DOHH2 (cell line): ENCODE measurements at regions not wholly inside any gene's neighbourhood (a gene's known extent, or its start where the extent isn't known, plus 50 kb on each side); places are given as distances from the start of the nearest gene placed in this dataset.

Experiments
- CTCF ChIP-seq: fragments of 200-600 bp; sonication (generic); IDR thresholded peaks from one replicate; pipeline ENCODE4 v1.5.1; 2014; ENCODE audit warnings: antibody characterized with exemption, mild to moderate bottlenecking, low read depth, low read length; ENCODE audit not compliant: poor library complexity, severe bottlenecking
- EZH2phosphoT487 ChIP-seq: fragments of 200-600 bp; sonication (generic); IDR thresholded peaks from 2 replicates; pipeline ENCODE4 v1.6.1; 2017; ENCODE audit warnings: borderline replicate concordance, mild to moderate bottlenecking, antibody characterized with exemption, low read length, moderate library complexity, mixed read lengths

GRCh38 chr7:26038201-26038990 lies 113.6 kb upstream of the NFE2L3 start:
- no peak for TF ChIP-seq CTCF
- TF ChIP-seq EZH2phosphoT487 = no peak
